NCI-H2107 treated with DMSO at 0.1 percent for 48 hours (cell line): ENCODE measurements at regions not wholly inside any gene's neighbourhood (a gene's known extent, or its start where the extent isn't known, plus 50 kb on each side); places are given as distances from the start of the nearest gene placed in this dataset.
"Not testable (repeated sequence)": the region's sequence is repeated elsewhere in the genome, so short reads cannot be mapped to it uniquely, and the experiment has no call there.

ENCODE experiments used
- DNase-seq: peaks from one replicate; lab custom pipeline; 2025; ENCODE audit not compliant: unreplicated experiment; lab: John Stamatoyannopoulos, UW

DNA sequence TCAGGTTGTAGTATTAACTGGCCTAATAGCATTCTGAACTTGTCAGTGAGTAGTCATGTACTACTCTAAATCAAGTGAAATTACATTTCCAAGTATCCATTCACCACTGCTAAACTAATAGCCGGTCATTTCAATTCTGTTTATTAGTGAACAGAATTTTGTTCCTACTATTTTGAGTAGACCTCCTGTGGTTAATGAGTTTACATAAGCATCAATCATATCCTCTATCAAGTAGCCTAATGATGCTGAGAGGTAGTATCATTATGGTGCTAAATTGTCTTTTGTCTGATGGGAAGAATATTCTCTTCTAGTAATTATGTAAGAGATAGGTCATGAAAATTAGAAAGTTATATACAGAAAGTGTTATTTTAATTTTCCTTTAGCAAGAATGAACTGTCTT, 602.8 kb downstream of the KCNT2 start:
- DNase-seq: no peak

DNA sequence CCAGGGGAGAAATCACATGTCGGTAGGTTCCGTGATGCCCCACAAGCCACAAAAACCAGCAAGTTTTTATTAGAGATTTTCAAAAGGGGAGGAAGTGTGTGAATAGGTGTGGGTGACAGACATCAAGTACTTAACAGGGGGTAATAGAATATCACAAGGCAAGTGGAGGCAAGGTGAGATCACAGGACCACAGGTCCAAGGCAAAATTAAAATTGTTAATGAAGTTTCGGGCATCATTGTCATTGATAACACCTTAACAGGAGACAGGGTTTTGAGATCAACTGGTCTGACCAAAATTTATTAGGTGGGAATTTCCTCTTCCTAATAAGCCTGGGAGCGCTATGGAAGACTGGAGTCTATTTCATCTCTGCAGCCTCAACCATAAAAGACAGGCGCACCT, 603.9 kb downstream of the KCNT2 start:
- not testable (repeated sequence) for DNase-seq

DNA sequence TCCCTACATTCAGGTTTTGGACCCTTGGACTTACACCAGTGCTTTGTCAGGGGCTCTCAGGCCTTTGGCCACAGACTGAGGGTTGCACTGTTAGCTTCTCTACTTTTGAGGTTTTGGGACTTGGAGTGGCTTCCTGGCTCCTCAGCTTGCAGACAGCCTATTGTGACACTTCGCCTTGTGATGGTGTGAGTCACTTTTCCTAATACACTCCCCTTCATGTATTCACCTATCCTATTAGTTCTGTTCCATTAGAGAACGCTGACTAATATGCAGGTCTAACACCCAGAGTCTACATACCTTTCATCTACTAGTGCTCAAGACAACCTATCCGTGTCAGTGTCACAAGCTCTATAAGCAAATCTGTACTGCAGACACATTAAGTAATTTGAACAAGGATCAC, 605.3 kb downstream of the KCNT2 start:
- DNase-seq: no peak

DNA sequence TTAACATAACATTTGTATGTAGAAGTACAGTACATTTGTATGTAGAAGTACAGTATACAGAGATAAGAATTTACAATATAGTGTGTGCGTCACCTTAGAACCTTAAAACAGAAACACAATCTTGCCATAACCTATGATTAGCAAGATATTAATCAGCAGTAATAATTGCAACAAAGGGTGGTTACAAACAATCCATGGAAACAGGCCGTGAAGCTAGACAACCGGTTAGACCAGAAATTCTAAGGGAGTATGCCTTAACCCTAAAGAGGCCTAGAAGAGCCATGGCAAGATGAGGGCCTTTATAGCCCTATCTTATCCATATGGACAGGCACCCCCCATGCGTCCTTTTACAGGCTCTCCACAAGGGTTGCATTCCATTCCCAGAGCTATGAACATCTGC, 605.9 kb downstream of the KCNT2 start:
- DNase-seq: not testable (repeated sequence)

DNA sequence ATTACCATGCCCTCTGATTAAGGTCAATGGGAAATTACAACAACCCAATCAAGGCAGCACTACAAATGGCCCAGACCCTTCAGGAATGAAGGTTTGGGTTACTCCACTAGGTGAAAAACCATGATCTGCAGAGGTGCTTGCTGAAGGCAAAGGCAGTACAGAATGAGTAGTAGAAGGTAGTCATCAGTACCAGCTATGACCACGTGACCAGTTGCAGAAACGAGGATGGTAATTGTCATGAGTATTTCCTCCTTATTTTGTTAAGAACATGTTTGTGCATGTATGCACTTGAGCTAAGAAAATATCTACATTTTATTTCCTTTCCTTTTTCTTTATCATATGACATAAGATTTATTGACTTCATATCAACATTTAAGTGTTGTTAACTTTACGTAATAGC, 607.1 kb downstream of the KCNT2 start:
- no peak for DNase-seq

DNA sequence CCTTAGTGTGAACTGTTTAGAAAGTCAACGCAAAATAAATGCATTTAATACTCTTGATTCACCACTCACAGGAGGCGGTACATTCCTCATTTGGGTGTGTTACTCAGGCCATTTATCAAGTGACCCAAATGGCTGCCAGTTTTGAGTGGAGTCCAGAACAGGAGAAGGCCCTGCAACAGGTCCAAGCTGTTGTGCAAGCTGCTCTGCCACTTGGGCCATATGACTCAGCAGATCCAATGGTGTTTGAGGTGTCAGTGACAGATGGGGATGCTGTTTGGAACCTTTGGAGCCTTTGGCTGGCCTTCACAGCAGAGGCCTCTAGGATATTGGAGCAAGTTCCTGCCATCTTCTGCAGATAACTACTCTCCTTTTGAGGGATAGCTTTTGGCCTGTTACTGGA, 609.2 kb downstream of the KCNT2 start:
- no peak for DNase-seq

DNA sequence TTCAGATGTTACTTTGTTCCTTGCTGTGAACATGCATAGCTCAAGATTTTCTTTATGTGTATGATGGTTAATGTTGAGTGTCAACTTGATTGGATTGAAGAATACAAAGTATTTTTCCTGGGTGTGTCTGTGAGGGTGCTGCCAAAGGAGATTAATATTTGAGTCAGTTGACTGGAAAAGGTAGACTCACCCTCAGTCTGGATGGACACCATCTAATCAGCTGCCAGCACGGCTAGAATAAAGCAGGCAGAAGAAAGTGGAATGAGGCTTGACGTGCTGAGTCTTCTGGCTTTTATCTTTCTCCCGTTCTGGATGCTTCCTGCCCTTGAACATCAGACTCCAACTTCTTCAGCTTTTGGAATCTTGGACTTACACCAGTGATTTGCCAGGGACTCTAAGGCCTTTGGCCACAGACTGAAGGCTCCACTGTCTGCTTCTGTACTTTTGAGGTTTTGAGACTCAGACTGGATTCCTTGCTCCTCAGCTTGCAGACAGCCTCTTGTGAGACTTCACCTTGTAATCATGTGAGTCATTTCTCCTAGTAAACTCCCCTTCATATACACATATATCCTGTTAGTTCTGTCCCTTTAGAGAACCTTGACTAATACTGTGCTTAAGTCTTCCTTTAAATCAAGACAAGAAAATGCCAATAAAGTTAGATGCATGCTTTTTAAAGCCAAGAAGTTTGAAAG, 626.6 kb downstream of the KCNT2 start:
- DNase-seq: no peak

DNA sequence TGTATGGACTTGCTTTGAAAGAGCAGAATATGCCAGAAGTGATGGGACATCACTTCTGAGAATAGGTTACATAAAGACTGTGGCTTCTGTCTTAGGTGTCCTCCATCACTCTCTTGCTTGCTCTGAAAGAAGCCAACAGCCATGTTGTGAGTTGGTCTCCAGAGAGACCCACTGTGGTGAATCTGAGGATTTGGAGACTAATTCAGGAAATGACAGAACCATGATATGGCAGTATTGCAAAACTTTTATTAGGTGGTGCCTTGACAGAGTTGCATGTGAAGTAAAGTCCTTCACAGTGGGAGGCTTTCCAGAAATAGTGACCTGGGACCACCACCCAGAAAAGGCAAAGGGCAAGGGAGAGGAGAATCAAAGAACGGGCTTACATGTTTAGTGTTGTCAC, 628.6 kb downstream of the KCNT2 start:
- no peak for DNase-seq

DNA sequence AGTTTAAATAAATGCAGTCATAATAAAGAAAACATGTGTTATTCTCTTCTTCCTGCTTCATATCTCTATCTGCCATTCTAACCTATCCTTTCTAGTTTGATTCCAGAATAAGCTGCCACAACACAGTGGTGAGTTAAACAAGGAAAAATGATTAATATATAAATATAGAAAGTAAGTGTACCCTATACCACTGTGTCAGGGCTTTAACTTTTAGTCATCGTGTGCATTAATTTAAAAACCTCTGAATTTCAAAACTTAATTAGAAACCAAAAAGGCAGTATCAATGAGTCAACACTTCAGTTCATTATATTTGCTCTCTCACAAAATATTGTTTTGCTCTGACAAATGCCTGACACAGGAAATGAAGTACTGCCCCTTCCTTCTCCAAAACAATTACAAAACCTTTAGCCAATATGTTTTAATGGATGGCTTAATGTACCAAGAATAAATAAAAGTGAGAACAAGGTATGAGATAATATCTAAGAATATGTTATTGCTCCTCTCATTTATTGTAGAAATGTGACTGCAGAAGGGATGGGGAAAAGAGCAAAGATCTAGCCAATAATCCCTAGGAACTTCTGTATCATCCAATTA, 634.8 kb downstream of the KCNT2 start:
- no peak for DNase-seq

DNA sequence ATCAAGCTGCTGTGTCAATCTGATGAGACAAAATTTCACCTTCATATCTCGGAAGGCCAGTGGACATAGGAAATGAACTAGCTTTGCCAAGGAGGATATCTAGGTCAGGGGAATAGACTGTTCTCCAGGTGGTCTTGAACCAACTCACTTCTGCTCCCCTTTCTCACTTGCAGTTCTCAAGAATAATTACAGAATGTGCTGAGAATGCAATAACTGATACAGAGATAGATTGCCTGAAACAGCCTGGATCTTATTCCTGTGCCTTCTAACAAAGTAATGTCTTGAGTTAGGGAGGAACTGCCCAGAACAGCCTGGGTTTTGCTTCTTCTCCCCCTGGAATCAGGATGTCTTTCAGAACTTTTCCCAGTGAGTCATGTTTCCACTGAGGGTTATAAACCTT, 636.7 kb downstream of the KCNT2 start:
- no peak for DNase-seq

DNA sequence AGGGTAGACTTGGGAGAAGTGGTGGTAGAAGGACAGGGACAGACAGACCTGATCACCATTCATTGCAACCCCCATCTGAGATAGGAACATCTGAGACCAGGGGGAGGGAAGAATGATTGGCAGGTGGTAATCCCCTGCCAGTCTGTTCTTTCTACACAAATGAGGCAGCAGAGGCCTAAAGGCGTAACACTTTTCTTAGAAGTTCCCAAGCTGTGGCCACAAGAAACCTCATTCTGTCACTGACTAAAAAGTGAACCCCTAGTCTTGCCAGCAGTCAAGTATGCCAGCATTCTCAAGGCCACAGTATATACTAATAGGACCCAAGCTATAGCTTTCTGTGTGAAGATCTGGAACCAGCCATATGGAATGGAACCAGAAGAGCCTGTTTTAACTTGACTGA, 638.0 kb downstream of the KCNT2 start:
- no peak for DNase-seq

DNA sequence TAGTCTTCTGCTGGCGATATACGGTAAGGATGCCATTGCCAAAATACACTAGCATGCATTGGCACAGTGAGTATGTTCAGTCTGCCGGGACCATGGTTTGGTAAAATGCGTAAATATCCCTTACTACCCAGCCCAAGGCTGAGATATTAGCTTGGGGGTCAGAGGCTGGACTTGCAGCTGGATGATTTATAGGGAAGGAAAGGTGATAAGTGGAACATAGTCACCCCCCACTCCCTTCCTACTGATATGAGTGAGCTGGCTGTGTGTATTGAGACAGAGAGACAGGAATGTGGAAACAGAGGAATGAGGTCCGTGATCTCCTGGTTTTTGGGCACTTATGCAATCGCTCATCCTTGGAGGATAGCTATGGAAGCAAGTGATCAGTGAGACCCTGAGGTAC, 642.8 kb downstream of the KCNT2 start:
- DNase-seq: no peak

DNA sequence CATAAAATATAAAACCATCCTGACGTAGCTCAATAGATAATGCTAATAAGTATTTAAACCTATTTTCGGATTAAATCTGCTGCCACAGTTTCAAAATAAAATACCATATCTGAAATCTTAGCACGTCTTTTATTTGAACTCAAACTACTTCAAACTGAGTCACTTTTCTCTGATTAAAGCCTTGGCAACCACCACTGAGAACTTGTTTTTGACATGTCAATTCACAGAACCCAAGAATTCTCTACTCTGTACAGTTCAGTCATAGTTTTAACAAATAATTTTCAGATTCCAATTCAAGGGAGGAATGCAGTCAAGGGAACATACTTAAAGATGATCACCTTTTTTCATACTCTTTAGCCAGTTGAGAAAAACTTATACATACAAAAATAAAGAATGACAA, 643.2 kb downstream of the KCNT2 start:
- no peak for DNase-seq

DNA sequence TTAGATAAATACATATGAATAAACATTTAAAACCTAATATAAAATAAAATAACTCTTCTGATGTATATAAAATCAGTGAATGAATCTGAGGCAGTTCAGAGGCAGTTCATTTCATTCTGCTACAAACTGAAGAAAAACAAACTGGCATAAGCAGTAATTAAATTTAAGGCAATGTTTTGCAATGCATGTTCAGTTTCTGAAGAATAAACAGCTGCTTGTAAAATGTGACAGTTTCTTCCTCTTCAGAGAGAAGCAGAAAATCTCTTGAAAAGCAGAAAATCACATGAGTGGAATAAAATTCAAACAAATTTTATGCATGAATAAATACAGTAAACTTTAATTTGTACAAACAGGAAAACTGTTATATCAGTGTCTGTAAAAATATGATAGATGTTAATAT, 643.7 kb downstream of the KCNT2 start:
- no peak for DNase-seq

DNA sequence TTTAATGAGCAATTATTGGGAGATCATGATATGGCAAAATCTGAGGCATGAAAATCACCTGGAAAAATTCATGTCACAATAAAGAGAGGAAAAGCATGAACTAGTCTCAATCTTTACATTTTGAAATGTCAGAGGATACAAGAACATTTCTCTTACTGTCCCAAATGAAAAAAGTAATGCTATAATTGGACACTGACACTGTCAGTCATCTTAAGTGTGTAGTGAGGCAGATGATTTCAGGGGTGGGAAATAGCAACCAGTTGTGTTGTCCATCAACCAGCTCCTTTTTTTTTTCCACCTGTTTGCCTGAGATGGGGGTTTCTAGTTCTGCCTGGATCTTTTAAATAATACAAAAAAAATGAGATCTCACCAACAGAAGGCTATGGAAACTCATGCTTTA, 646.2 kb downstream of the KCNT2 start:
- DNase-seq: no peak

DNA sequence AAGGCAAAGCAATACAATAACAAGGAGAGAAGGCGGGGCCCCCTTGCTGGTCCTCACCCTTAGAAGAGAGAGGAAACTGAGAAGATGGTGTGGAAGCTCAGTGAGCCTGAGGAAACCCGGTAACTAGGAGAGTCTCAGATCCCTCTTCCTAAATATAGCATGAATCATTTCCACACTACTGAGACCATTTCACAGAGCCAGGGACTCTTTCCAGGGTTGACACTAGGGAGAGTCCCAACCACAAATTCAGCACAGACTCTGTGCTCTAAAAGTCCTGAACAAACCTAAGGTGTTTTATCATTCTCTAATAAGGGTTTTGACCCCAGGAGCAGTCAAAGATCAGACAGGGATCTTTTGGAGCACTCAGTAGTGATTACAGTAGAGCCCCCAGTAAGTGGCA, 647.7 kb downstream of the KCNT2 start:
- DNase-seq: no peak

DNA sequence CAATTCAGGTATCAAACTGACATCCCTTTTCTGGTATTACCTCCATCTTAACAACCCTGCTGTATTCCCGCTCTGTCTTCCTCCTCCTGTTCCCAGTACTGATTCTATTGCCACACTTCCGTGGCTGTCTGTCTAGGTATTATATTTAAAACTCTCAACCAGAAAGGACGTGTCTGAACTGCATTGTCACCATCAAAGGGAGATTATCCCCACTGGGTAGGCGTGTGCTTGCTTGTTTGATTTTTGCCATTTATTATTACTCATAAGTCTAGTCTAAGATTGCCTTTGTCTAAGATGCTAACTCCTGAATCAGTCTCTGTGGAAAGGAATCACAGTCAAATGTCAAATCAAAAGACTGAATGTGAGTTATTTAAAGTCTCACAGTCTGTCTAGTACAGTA, 650.1 kb downstream of the KCNT2 start:
- DNase-seq: no peak

DNA sequence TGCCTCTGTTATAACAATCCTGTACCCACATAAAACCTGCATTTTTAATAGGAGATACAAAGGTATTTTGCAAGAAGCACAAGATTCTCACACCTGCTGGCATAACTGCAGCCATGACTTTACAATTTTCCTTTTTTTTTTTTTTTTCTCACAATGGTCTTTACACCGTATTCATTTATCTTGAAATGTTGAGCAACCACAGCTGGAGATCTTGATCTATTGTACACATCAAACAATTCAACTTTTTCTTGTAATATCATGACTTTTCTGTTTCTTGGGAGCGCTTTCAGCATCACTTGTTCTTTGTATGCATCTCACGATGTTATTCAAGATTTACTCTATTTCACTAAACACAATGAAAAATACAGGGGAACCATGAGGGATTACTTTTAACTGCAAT, 651.4 kb downstream of the KCNT2 start:
- DNase-seq: no peak

DNA sequence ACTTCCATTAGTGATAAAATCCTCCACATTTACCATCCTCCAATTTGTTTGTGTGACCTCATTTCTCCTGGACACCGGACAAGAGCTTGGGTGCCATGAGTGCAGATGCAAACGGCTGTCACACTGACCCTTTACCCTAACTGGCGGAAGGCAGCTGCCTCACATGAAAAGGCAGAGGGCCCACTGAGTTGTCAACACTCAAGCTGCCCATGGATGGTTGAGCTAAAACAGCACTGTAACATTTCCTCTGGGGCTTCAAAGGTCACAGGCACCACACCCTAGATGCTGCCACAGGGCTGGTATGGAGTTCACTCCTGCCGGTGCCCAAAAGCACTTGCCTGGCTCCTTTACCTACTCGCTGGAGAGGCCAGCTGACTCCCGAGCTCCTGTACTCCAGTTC, 653.4 kb downstream of the KCNT2 start:
- no peak for DNase-seq

DNA sequence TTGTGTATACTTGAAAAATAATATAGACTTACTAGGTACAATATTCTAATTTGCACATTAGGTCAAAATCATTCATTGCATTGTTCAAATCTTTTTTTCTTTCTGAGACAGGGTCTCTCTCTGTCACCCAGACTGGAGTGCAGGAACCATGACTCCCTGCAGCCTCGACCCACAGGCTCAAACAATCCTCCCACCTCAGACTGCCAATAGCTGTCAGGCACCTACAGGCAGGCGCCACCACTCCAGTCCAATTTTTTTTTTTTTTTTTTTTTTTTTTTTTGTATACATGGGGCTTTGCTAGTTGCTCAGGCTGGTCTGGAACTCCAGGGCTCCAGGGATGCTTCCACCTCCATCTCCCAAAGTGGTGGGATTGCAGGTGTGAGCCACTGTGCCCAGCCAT, 656.9 kb downstream of the KCNT2 start:
- DNase-seq: no peak

DNA sequence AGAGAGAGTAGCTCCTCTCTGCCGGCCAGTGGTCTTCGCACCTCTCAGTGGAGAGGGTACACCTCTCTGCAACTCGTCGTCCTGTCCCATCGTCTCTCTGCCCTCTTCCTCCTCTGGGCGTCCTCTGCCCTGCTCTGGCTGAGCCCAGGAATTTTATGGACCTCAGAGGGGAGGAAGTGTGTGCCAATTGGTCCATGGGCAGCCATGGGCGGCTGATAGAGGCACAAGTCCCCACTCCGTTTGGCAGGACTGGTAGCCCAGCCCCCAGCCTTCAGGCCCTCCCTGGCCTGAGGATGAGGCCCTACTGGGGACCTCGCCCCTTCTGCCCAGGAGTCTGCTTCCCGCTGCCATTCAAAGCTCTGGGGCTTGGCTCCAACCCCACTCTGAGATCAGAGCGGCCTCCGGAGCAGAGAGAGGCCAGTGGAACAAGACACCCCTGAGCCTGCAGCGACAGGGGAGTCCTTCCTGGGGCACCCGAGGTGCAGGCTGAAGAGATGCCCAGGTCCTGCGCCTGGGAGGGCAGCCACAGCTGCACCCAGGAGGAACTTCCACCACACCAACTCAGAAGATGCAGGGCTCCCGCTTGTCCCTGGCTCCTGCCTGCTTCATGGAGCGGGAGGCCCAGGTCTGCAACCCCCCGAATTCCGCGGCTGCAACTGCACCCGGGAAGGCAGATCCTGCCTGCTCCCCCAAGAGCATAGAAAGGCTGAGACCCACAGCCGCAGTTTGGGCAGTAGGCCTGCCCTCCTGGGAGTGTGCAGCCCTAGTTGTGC, 659.9 kb downstream of the KCNT2 start:
- DNase-seq: no peak

DNA sequence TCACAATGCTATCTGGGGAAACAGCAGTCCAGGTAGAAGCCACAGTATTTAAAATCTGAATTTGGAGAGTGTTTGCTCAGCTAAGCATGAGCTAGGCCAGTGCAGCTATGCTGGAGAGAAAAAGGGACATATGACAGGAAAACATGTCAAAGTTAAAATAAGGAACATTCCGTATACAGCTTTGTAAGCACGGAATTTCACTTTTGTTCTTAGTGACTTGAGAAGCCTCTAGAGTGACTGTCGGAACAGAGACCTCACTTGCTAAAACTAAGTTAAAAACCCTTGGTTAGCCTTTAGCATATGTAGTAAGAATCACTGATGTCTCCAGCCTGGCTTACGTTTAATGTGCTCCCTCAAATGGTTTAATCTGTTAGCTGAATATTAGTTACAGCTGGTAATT, 661.7 kb downstream of the KCNT2 start:
- DNase-seq: no peak

DNA sequence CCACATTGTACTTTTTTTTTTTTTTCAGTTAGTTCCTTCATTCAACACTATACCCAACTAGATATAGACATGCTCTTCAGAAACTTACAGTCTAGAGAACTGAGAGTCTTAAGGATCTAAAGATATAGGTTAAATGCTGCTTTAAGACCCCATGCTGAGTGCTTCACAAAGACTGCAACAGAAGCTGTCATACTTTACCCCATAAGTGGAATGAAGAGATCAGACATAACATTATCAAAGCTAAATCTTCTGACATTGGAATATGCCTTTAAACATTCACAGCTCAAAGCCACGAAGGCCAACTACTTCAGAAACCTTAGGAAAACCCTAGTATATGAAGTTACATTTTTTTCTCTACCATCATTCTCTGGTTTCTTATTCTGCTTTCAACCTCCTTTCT, 666.4 kb downstream of the KCNT2 start:
- no peak for DNase-seq
